Neural cell (in vitro differentiated cells): ENCODE measurements at regions not wholly inside any gene's neighbourhood (a gene's known extent, or its start where the extent isn't known, plus 50 kb on each side); places are given as distances from the start of the nearest gene placed in this dataset.

ENCODE experiments used
- H2AFZ ChIP-seq: fragments of 200-600, 300-800 bp; sonication (generic), shearing (Covaris generic); 2 replicates; pipeline ENCODE4 v1.6.0; 2014; ENCODE audit warnings: low read depth, mild to moderate bottlenecking, antibody characterized with exemption, low read length, moderate library complexity
- H3F3A ChIP-seq: fragments of 200-600 bp; shearing (Covaris generic); 2 replicates; pipeline ENCODE4 v1.6.1; 2016; ENCODE audit warnings: mild to moderate bottlenecking, moderate library complexity, mixed read lengths, antibody characterized with exemption, low read length; ENCODE audit not compliant: insufficient read depth, poor library complexity, severe bottlenecking
- H3K27ac ChIP-seq: fragments of 200-600, 300-800 bp; sonication (generic), shearing (Covaris generic); 2 replicates; pipeline ENCODE4 v1.5.1; 2014; ENCODE audit warnings: mild to moderate bottlenecking, low read length, moderate library complexity
- H3K27me3 ChIP-seq: fragments of 300-800, 200-600 bp; sonication (generic), shearing (Covaris generic); 2 replicates; pipeline ENCODE4 v1.6.0; 2014; ENCODE audit warnings: mild to moderate bottlenecking, low read depth, low read length, moderate library complexity; ENCODE audit not compliant: insufficient read depth
- H3K36me3 ChIP-seq: fragments of 300-800, 200-600 bp; sonication (generic), shearing (Covaris generic); 2 replicates; pipeline ENCODE4 v1.5.1; 2014; ENCODE audit warnings: mild to moderate bottlenecking, antibody characterized with exemption, low read length, moderate library complexity; ENCODE audit not compliant: insufficient read depth
- H3K4me2 ChIP-seq: fragments of 300-800, 200-600 bp; sonication (generic), shearing (Covaris generic); 2 replicates; pipeline ENCODE4 v1.6.0; 2014; ENCODE audit warnings: mild to moderate bottlenecking, low read length
- H3K4me3 ChIP-seq: fragments of 300-800, 200-600 bp; sonication (generic), shearing (Covaris generic); 2 replicates; pipeline ENCODE4 v1.5.1; 2014; ENCODE audit warnings: mild to moderate bottlenecking, low read length, moderate library complexity
- H3K79me2 ChIP-seq: fragments of 200-600 bp; shearing (Covaris generic); replicated peaks from 2 replicates; pipeline ENCODE4 v1.6.0; 2014; ENCODE audit warnings: mild to moderate bottlenecking, low read length, moderate library complexity; ENCODE audit not compliant: insufficient read depth
- H3K9ac ChIP-seq: fragments of 300-800, 200-600 bp; sonication (generic), shearing (Covaris generic); 2 replicates; pipeline ENCODE4 v1.6.1; 2016; ENCODE audit warnings: mild to moderate bottlenecking, low read length, mixed read lengths
- H3K9me2 ChIP-seq: fragments of 200-600 bp; shearing (Covaris generic); 2 replicates; pipeline ENCODE4 v1.6.1; 2016; ENCODE audit warnings: mild to moderate bottlenecking, low read length, mixed read lengths; ENCODE audit not compliant: insufficient read depth
- H3K9me3 ChIP-seq: fragments of 200-600, 300-800 bp; sonication (generic), shearing (Covaris generic); 2 replicates; pipeline ENCODE4 v1.6.1; 2016; ENCODE audit warnings: mild to moderate bottlenecking, mixed run types, low read length, moderate library complexity, mixed read lengths
- H4K20me1 ChIP-seq: fragments of 200-600 bp; shearing (Covaris generic); 2 replicates; pipeline ENCODE4 v1.6.1; 2016; ENCODE audit warnings: mild to moderate bottlenecking, mixed run types; ENCODE audit not compliant: insufficient read depth
- EP300 ChIP-seq: fragments of 450-650 bp; conservative IDR thresholded peaks from 2 replicates; pipeline ENCODE4 v1.6.1; 2014; ENCODE audit warnings: antibody characterized with exemption, mild to moderate bottlenecking, moderate library complexity; ENCODE audit not compliant: poor library complexity, severe bottlenecking
- EZH2 ChIP-seq: fragments of 200-600, 300-800 bp; shearing (Covaris generic), sonication (generic); IDR thresholded peaks from 2 replicates; pipeline ENCODE4 v1.6.1; 2014; ENCODE audit warnings: antibody characterized with exemption, low read length, borderline replicate concordance, mild to moderate bottlenecking; ENCODE audit not compliant: insufficient read depth, poor library complexity, severe bottlenecking
- MXI1 ChIP-seq: fragments of 450-650 bp; conservative IDR thresholded peaks from 2 replicates; pipeline ENCODE4 v1.6.1; 2014; ENCODE audit warnings: antibody characterized with exemption, mild to moderate bottlenecking; ENCODE audit not compliant: poor library complexity, severe bottlenecking
- POLR2AphosphoS5 ChIP-seq: IDR thresholded peaks from 2 replicates; pipeline ENCODE4 v1.6.1; 2012
- RAD21 ChIP-seq: fragments of 450-650 bp; conservative IDR thresholded peaks from 2 replicates; pipeline ENCODE4 v1.6.1; 2014; ENCODE audit warnings: antibody characterized with exemption, mild to moderate bottlenecking, moderate library complexity
- SMC3 ChIP-seq: fragments of 450-650 bp; conservative IDR thresholded peaks from 2 replicates; pipeline ENCODE4 v1.6.1; 2014; ENCODE audit warnings: antibody characterized with exemption, mild to moderate bottlenecking, moderate library complexity; ENCODE audit not compliant: poor library complexity
- TAF1 ChIP-seq: IDR thresholded peaks from 2 replicates; pipeline ENCODE4 v1.6.1; 2012; ENCODE audit warnings: low read depth
- TF ChIP-seq, protein P1 (sequence below): IDR thresholded peaks from 2 replicates; pipeline ENCODE4 v1.6.1; 2012; ENCODE audit warnings: borderline replicate concordance
- TF ChIP-seq, protein P2 (sequence below): fragments of 450-650 bp; IDR thresholded peaks from 2 replicates; pipeline ENCODE4 v1.5.1; 2014; ENCODE audit warnings: antibody characterized with exemption, mild to moderate bottlenecking, moderate library complexity; ENCODE audit not compliant: poor library complexity, severe bottlenecking

DNA sequence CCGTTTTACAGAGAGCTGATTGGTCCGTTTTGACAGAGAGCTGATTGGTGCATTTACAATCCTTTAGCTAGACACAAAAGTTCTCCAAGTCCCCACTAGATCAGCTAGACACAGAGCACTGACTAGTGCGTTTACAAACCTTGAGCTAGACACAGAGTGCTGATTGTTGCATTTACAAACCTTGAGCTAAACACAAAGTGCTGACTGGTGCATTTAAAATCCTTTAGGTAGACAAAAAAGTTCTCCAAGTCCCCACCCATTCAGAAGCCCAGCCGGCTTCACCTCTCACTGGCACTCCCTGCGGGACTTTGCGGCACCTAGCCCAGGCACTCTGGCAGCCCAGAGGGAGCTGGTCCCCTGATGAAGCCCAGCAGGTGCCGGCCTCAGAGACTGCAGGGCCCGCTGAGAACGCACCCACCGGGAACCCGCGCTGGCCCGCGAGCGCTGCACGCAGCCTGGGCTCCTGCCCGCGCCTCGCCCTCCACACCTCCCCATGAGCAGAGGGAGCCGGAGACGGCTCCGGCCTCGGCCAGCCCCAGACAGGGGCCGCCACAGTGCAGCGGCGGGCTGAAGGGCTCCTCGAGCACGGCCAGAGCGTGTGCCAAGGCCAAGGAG is 508.1 kb upstream of the CHAC2 start:
- TF ChIP-seq POLR2AphosphoS5: no peak
- TF ChIP-seq, protein P1, sequence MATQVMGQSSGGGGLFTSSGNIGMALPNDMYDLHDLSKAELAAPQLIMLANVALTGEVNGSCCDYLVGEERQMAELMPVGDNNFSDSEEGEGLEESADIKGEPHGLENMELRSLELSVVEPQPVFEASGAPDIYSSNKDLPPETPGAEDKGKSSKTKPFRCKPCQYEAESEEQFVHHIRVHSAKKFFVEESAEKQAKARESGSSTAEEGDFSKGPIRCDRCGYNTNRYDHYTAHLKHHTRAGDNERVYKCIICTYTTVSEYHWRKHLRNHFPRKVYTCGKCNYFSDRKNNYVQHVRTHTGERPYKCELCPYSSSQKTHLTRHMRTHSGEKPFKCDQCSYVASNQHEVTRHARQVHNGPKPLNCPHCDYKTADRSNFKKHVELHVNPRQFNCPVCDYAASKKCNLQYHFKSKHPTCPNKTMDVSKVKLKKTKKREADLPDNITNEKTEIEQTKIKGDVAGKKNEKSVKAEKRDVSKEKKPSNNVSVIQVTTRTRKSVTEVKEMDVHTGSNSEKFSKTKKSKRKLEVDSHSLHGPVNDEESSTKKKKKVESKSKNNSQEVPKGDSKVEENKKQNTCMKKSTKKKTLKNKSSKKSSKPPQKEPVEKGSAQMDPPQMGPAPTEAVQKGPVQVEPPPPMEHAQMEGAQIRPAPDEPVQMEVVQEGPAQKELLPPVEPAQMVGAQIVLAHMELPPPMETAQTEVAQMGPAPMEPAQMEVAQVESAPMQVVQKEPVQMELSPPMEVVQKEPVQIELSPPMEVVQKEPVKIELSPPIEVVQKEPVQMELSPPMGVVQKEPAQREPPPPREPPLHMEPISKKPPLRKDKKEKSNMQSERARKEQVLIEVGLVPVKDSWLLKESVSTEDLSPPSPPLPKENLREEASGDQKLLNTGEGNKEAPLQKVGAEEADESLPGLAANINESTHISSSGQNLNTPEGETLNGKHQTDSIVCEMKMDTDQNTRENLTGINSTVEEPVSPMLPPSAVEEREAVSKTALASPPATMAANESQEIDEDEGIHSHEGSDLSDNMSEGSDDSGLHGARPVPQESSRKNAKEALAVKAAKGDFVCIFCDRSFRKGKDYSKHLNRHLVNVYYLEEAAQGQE: no peak
- TF ChIP-seq MXI1: no peak
- no peak for TF ChIP-seq EZH2
- TF ChIP-seq EP300: no peak
- TF ChIP-seq, protein P2, sequence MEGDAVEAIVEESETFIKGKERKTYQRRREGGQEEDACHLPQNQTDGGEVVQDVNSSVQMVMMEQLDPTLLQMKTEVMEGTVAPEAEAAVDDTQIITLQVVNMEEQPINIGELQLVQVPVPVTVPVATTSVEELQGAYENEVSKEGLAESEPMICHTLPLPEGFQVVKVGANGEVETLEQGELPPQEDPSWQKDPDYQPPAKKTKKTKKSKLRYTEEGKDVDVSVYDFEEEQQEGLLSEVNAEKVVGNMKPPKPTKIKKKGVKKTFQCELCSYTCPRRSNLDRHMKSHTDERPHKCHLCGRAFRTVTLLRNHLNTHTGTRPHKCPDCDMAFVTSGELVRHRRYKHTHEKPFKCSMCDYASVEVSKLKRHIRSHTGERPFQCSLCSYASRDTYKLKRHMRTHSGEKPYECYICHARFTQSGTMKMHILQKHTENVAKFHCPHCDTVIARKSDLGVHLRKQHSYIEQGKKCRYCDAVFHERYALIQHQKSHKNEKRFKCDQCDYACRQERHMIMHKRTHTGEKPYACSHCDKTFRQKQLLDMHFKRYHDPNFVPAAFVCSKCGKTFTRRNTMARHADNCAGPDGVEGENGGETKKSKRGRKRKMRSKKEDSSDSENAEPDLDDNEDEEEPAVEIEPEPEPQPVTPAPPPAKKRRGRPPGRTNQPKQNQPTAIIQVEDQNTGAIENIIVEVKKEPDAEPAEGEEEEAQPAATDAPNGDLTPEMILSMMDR: no peak
- no peak for TF ChIP-seq SMC3
- no peak for TF ChIP-seq RAD21
- H3F3A ChIP-seq: no peaks in the 10 kb centered on the region
- no peak overlapping the region for H3K4me3 ChIP-seq
- H3K9me3 ChIP-seq: no peaks in the 10 kb centered on the region
- H3K79me2 ChIP-seq: no peaks in the 10 kb centered on the region
- H3K36me3 ChIP-seq: no peaks in the 10 kb centered on the region
- no peak overlapping the region for H3K9ac ChIP-seq
- H2AFZ ChIP-seq: no peak overlapping the region
- H4K20me1 ChIP-seq: no peaks in the 10 kb centered on the region
- H3K4me2 ChIP-seq: no peak overlapping the region
- H3K27ac ChIP-seq: no peak overlapping the region
- no peaks in the 10 kb centered on the region for H3K27me3 ChIP-seq
- no peaks in the 10 kb centered on the region for H3K9me2 ChIP-seq

DNA sequence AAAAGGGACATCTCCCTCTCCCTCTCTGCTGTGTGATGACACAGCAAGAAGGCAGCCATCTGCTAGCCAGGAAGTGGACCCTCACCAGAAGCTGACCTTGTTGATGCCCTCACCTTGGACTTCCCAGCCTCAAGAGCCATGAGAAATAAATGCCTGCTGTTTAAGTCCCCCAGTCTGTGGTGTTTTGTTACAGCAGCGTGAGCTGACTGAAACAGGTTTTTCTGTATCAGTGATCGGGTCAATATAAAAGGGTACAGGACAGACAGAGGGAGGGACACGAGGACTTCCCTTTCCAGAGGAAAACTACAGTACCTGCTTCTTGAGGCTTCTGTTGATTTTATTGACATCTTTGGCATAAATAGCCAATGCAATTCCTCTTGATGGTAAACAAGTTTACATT is 510.3 kb upstream of the CHAC2 start:
- Histone ChIP-seq H4K20me1 (no peaks in the 10 kb centered on the region), H3K36me3 (no peaks in the 10 kb centered on the region)

More for the DNA sequence above, 510.3 kb upstream of the CHAC2 start:
- no peak for TF ChIP-seq POLR2AphosphoS5
- no peak for TF ChIP-seq EZH2
- TF ChIP-seq TAF1: no peak
- TF ChIP-seq EP300: no peak
- TF ChIP-seq RAD21: no peak
- no peak for TF ChIP-seq SMC3
- no peak for TF ChIP-seq MXI1
- TF ChIP-seq, protein P2: no peak
- TF ChIP-seq, protein P1: no peak
- Histone ChIP-seq H3K27me3 (no peaks in the 10 kb centered on the region), H3K9me2 (no peaks in the 10 kb centered on the region), H3K27ac (no peak overlapping the region), H3K9ac (no peak overlapping the region), H3F3A (no peaks in the 10 kb centered on the region), H2AFZ (no peak overlapping the region), H3K79me2 (no peaks in the 10 kb centered on the region), H3K4me3 (no peak overlapping the region), H3K9me3 (no peaks in the 10 kb centered on the region), H3K4me2 (no peak overlapping the region)
